Left lung (tissue), 4 donors: ENCODE measurements at regions not wholly inside any gene's neighbourhood (a gene's known extent, or its start where the extent isn't known, plus 50 kb on each side); places are given as distances from the start of the nearest gene placed in this dataset.

Experiments
- ATAC-seq: fragments of 200-7000 bp; cut with Tn5 transposase; one replicate; pipeline ENCODE4 v1.9.1; 2020; ENCODE audit warnings: moderate library complexity
- DNase-seq, 4 donors: peaks; one replicate each; pipeline ENCODE4 v3.0.0-alpha.2; 2013 to 2020
- H3K27ac ChIP-seq, 2 donors: fragments of 200-600 bp; sonication (generic) in 1 of 2; one replicate each; pipeline versions ENCODE4 v1.5.0 to v1.8.0; 2020 to 2021
- H3K27me3 ChIP-seq, 2 donors: fragments of 200-600 bp; sonication (generic) in 1 of 2; one replicate each; pipeline versions ENCODE4 v1.5.0 to v1.8.0; 2020 to 2021
- H3K36me3 ChIP-seq, 2 donors: fragments of 200-600 bp; sonication (generic) in 1 of 2; one replicate each; pipeline versions ENCODE4 v1.5.0 to v1.8.0; 2020 to 2021
- H3K4me1 ChIP-seq, 2 donors: fragments of 200-600 bp; one replicate each; pipeline ENCODE4 v1.8.0; 2021
- H3K4me3 ChIP-seq, 2 donors: fragments of 200-600 bp; sonication (generic) in 1 of 2; one replicate each; pipeline versions ENCODE4 v1.5.0 to v1.8.0; 2020 to 2021; ENCODE audit warnings: mild to moderate bottlenecking in 1 of 2
- H3K9me3 ChIP-seq, 2 donors: fragments of 200-600 bp; sonication (generic) in 1 of 2; one replicate each; pipeline versions ENCODE4 v1.5.0 to v1.8.0; 2020 to 2021
- CTCF ChIP-seq, 2 donors: fragments of 200-600 bp; sonication (generic) in 1 of 2; IDR thresholded peaks; one replicate each; pipeline versions ENCODE4 v1.5.0 to v1.8.0; 2021; ENCODE audit warnings: antibody characterized with exemption in 2 of 2
- intact Hi-C, 2 donors: fragments of 100-400 bp; cut with DNase I; formaldehyde crosslinking; loops; one replicate each; pipeline versions ENCODE4 v1.11.2 to v1.14.2; 2022
- donor health status: DM: no; HTN: yes; CAD: no.
- donor health status: DM: no; HTN: no; CAD: no.

- ATAC-seq (no peak), DNase-seq (no peak)
- no peak for TF ChIP-seq CTCF (IDR thresholded peaks at IDR 0.05)
- Histone ChIP-seq H3K9me3 (no peaks in the 10 kb centered on the region), H3K27ac (no peak overlapping the region), H3K27me3 (no peaks in the 10 kb centered on the region), H3K4me1 (no peaks in the 10 kb centered on the region), H3K36me3 (no peaks in the 10 kb centered on the region), H3K4me3 (no peak overlapping the region)
- intact Hi-C loops, result no loop called here
Measured at GRCh38 chr7:12889391-12889790, 202.0 kb downstream of the ARL4A start.

DNA sequence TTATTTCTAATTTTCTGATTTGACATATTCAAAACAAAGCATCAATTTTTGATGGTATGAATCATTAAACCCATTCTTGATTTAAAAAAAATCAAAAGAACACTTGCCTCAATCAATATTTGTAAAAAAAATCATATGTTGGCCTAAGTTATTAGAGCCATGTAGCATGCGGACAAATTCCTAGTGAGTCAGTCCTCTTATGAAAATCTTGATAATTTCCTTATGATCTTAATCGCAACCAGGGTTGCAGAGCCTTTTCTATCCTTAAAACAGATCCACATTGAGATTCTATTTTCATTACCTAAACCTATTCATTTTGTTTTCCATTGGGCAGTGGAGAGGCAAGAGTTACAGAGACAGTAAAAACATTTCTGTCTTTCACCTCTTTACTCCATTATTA lies 203.2 kb downstream of the ARL4A start:
- intact Hi-C loops, result no loop called here
- Histone ChIP-seq H3K9me3 (no peaks in the 10 kb centered on the region), H3K4me1 (no peaks in the 10 kb centered on the region), H3K27me3 (no peaks in the 10 kb centered on the region), H3K27ac (no peak overlapping the region), H3K4me3 (no peak overlapping the region), H3K36me3 (no peaks in the 10 kb centered on the region)
- no peak for TF ChIP-seq CTCF (IDR thresholded peaks at IDR 0.05)
- DNase-seq (no peak), ATAC-seq (no peak)

DNA sequence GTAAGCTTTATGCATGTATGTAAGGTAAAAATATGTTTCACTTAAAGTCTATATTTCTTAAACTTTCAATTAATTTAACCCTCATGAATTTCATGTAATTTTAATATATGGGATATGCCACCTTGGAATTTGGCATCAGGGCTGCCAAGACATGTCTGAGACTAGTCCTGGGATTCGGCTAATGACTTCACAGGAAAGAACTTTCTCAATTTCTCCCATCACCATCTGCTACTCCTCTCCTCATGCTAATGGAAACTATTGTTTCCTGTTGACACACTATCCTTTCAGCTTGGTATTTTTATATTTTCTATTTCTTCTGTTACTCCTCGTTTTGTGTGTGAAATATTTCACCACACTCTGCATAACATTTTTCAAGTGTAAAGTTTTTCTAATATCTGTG lies 205.9 kb downstream of the ARL4A start:
- Histone ChIP-seq H3K9me3 (no peaks in the 10 kb centered on the region), H3K4me3 (no peak overlapping the region), H3K4me1 (no peaks in the 10 kb centered on the region), H3K27me3 (no peaks in the 10 kb centered on the region), H3K27ac (no peak overlapping the region), H3K36me3 (no peaks in the 10 kb centered on the region)
- DNase-seq (no peak), ATAC-seq (no peak)
- no peak for TF ChIP-seq CTCF (IDR thresholded peaks at IDR 0.05)
- intact Hi-C loops, result no loop called here

DNA sequence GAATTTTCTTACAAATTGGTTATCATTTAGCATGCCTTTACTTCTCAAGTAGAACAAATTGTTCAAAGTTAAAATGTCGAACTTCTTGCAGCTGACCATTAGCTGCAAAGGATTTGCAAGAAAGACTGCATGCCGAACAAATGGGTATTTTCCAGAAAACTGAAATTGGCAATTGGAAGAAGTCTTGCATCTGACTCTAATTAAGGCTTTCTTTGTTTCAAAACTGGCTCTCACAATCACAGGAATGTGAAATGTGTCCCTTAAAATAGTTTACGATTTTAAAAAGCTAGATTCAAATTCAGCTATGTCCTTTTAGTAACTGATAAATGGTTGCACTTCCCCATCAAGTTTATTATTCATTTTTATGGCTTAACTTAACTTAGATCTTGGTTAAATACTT lies 207.9 kb downstream of the ARL4A start:
- H3K36me3 ChIP-seq, result no peaks in the 10 kb centered on the region
- intact Hi-C loops, result no loop called here
- H3K4me1 ChIP-seq, result no peaks in the 10 kb centered on the region
- no peak for TF ChIP-seq CTCF (IDR thresholded peaks at IDR 0.05)
- H3K9me3 ChIP-seq, result no peaks in the 10 kb centered on the region
- no peaks in the 10 kb centered on the region for H3K27me3 ChIP-seq
- no peak overlapping the region for H3K27ac ChIP-seq
- DNase-seq (no peak), ATAC-seq (no peak)
- no peak overlapping the region for H3K4me3 ChIP-seq

- H3K36me3 ChIP-seq, result no peaks in the 10 kb centered on the region
- no peak for DNase-seq
- no peaks in the 10 kb centered on the region for H3K4me1 ChIP-seq
- no peak overlapping the region for H3K4me3 ChIP-seq
- H3K9me3 ChIP-seq, result no peaks in the 10 kb centered on the region
- intact Hi-C loops, result no loop called here
- TF ChIP-seq CTCF (IDR thresholded peaks at IDR 0.05), result no peak
- H3K27me3 ChIP-seq, result no peaks in the 10 kb centered on the region
- ATAC-seq, result no peak
- H3K27ac ChIP-seq, result no peak overlapping the region
Measured at GRCh38 chr7:12896316-12896715, 208.9 kb downstream of the ARL4A start.
